ENCODE measurements at regions not wholly inside any gene's neighbourhood (a gene's known extent, or its start where the extent isn't known, plus 50 kb on each side); places are given as distances from the start of the nearest gene placed in this dataset.

DNA sequence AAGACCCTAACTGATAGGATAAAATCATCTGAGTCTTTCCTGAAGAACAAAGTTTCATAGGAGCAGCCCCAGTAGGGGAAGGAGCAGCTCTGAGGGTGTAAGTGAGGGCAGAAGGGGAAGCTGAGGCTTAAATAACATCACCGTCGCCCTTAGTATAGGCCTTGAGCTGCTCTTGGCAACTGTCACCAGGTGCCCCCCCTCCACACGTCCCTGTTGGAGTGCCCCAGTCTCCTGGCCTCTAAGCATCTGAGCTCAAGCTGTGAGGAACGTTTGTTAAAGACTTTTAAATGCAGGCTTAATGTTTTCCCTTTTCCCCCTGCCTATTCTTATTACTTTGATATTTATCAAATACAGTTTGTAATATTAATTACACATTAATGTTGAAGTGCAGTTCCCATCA, 170.6 kb downstream of the ZIC5 start:
- TF ChIP-seq, protein P1, sequence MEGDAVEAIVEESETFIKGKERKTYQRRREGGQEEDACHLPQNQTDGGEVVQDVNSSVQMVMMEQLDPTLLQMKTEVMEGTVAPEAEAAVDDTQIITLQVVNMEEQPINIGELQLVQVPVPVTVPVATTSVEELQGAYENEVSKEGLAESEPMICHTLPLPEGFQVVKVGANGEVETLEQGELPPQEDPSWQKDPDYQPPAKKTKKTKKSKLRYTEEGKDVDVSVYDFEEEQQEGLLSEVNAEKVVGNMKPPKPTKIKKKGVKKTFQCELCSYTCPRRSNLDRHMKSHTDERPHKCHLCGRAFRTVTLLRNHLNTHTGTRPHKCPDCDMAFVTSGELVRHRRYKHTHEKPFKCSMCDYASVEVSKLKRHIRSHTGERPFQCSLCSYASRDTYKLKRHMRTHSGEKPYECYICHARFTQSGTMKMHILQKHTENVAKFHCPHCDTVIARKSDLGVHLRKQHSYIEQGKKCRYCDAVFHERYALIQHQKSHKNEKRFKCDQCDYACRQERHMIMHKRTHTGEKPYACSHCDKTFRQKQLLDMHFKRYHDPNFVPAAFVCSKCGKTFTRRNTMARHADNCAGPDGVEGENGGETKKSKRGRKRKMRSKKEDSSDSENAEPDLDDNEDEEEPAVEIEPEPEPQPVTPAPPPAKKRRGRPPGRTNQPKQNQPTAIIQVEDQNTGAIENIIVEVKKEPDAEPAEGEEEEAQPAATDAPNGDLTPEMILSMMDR (optimal IDR thresholded peaks at IDR 0.05 in 1 of 3, IDR thresholded peaks at IDR 0.05 in 1 of 3, conservative IDR thresholded peaks at IDR 0.05 in 1 of 3; ENCODE audit: extremely low read depth in 1 of 3, insufficient read depth in 2 of 3, low read length in 3 of 3), result no peak
- TF ChIP-seq EZH2 (IDR thresholded peaks at IDR 0.05; ENCODE audit: low read length), result no peak
